ENCODE measurements at regions not wholly inside any gene's neighbourhood (a gene's known extent, or its start where the extent isn't known, plus 50 kb on each side); places are given as distances from the start of the nearest gene placed in this dataset.
A peak's percentile ranks its signal among the peaks of the same experiment; 100 is the strongest.

DNA sequence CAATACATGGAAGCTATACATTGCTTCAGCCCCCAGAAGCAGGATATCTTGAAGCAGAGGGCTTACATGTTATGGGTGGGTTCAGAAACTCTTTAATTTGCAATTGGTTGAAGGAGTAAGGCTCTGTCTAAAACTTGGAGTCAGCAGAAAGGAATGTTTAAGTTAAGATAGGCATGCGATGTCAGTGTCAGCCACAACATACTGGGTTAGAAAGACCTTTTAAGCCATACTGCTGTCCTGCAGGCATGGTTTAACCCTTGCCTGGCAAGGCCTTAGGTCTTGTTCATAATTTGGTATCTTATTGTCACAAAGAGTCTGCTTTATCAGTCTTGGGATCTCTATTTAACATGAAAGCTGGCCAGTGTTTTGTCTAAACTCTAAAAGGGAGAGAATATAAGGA, 1619.6 kb upstream of the WWC1 start:
- Histone ChIP-seq H3K4me1 (ENCODE audit: control insufficient read depth, insufficient read depth, low read length, poor library complexity, severe bottlenecking) (no peaks in the 10 kb centered on the region), H3K27me3 (ENCODE audit: control insufficient read depth, insufficient read depth, low read length) (no peaks in the 10 kb centered on the region), H3K36me3 (ENCODE audit: control insufficient read depth, insufficient read depth, low read length) (no peaks in the 10 kb centered on the region), H3K4me3 (ENCODE audit: low read depth, low read length) (no peak overlapping the region), H3K9me3 (ENCODE audit: control insufficient read depth in 2 of 2, low read length in 2 of 2) (peaks cover 8 to 12% of the 10 kb centered on the region in 2 experiments), H3K27ac (ENCODE audit: insufficient read depth, low read length, poor library complexity, severe bottlenecking) (no peak overlapping the region)
- Mint-ChIP-seq H3K4me3 (no peak overlapping the region), H3K4me1 (no peaks in the 10 kb centered on the region), H3K36me3 (no peaks in the 10 kb centered on the region), H3K27ac (no peak overlapping the region), H3K27me3 (no peaks in the 10 kb centered on the region), H3K9me3 (peaks cover 3 to 42% (median 7%) of the 10 kb centered on the region in 7 donors)
- DNase-seq (no peak), ATAC-seq (ENCODE audit: low read depth in 2 of 2) (no peak)

DNA sequence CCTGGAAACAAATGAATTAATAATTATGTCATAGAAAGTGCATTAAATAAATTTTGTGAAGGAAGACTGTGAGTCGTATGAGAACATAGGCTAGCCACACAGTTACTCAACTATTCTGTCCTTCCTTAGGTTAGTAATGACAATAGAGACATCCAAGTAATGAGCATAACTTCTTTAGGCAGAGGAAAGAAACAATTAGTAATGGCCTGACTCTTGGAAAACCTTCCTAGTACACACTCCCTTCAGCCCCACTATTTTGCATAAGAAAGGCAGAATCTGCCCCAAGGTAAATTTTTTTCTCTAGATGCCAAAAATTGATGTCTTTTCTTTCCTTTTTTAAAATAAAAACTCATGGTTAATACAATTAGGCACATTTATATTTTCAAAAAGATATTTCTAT, 1619.0 kb upstream of the WWC1 start:
- Mint-ChIP-seq H3K36me3 (no peaks in the 10 kb centered on the region), H3K4me3 (no peak overlapping the region), H3K9me3 (peaks cover 3 to 45% (median 7%) of the 10 kb centered on the region in 7 donors), H3K27ac (no peak overlapping the region), H3K27me3 (no peaks in the 10 kb centered on the region), H3K4me1 (no peaks in the 10 kb centered on the region)
- no peak overlapping the region for H3K27ac ChIP-seq (ENCODE audit: insufficient read depth, low read length, poor library complexity, severe bottlenecking)
- H3K27me3 ChIP-seq (ENCODE audit: control insufficient read depth, insufficient read depth, low read length), result no peaks in the 10 kb centered on the region
- no peak overlapping the region for H3K4me3 ChIP-seq (ENCODE audit: low read depth, low read length)
- no peak for ATAC-seq (ENCODE audit: low read depth in 2 of 2)
- H3K36me3 ChIP-seq (ENCODE audit: control insufficient read depth, insufficient read depth, low read length), result no peaks in the 10 kb centered on the region
- H3K4me1 ChIP-seq (ENCODE audit: control insufficient read depth, insufficient read depth, low read length, poor library complexity, severe bottlenecking), result no peaks in the 10 kb centered on the region
- H3K9me3 ChIP-seq (ENCODE audit: control insufficient read depth in 2 of 2, low read length in 2 of 2), result peaks cover 8 to 12% of the 10 kb centered on the region in 2 experiments
- no peak for DNase-seq

DNA sequence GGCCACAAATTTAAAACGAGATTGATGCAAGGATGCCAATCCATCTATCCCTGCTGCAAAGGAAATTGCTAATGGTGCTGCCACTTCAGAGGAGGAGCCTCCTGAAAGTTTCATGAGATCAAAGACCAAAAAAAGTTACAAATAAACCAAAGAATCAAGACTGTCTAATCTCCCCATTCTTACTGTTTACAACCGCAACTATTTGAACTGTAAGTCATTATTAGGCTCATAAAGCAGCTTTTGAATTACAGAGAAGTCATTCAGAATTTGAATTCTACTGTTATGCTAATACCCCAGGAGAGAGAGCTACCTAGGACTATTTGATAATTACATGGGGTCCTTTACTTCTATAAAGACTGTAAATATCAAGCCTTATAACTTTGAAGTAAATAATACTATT, 1613.6 kb upstream of the WWC1 start:
- Mint-ChIP-seq H3K36me3 (no peaks in the 10 kb centered on the region), H3K4me3 (no peak overlapping the region), H3K27me3 (no peaks in the 10 kb centered on the region), H3K9me3 (peaks cover 4 to 36% (median 8%) of the 10 kb centered on the region in 7 donors), H3K4me1 (no peaks in the 10 kb centered on the region), H3K27ac (no peak overlapping the region)
- Histone ChIP-seq H3K27me3 (ENCODE audit: control insufficient read depth, insufficient read depth, low read length) (no peaks in the 10 kb centered on the region), H3K9me3 (ENCODE audit: control insufficient read depth in 2 of 2, low read length in 2 of 2) (peaks cover 4% of the 10 kb centered on the region in 2 experiments), H3K4me3 (ENCODE audit: low read depth, low read length) (no peak overlapping the region), H3K27ac (ENCODE audit: insufficient read depth, low read length, poor library complexity, severe bottlenecking) (no peak overlapping the region), H3K36me3 (ENCODE audit: control insufficient read depth, insufficient read depth, low read length) (no peaks in the 10 kb centered on the region), H3K4me1 (ENCODE audit: control insufficient read depth, insufficient read depth, low read length, poor library complexity, severe bottlenecking) (no peaks in the 10 kb centered on the region)
- DNase-seq (no peak), ATAC-seq (ENCODE audit: low read depth in 2 of 2) (no peak)

DNA sequence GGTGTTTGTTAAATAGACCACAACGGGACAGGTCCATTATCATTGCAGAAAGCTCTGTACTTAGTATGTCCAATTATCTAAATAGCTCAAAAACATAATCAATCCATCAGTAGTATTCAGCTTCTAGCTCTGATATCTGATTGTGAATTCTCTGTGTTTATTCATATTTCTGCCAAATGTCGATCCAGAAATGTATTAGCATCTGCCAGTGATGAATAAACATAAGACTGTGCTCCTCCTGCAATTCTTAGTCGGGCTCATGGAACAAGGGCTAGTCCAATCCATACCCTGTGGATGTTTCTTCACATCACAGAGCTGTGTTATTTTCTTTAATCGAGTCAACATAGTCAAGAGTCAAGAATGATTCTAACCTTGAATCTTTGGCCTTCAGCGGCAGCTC, 1612.1 kb upstream of the WWC1 start:
- Histone ChIP-seq H3K36me3 (ENCODE audit: control insufficient read depth, insufficient read depth, low read length) (no peaks in the 10 kb centered on the region), H3K4me1 (ENCODE audit: control insufficient read depth, insufficient read depth, low read length, poor library complexity, severe bottlenecking) (no peaks in the 10 kb centered on the region), H3K27me3 (ENCODE audit: control insufficient read depth, insufficient read depth, low read length) (no peaks in the 10 kb centered on the region), H3K27ac (ENCODE audit: insufficient read depth, low read length, poor library complexity, severe bottlenecking) (no peak overlapping the region), H3K9me3 (ENCODE audit: control insufficient read depth in 2 of 2, low read length in 2 of 2) (peaks cover 4 to 6% of the 10 kb centered on the region in 2 experiments), H3K4me3 (ENCODE audit: low read depth, low read length) (no peak overlapping the region)
- ATAC-seq (ENCODE audit: low read depth in 2 of 2), result no peak
- no peak overlapping the region for H3K27ac Mint-ChIP-seq
- no peaks in the 10 kb centered on the region for H3K4me1 Mint-ChIP-seq
- H3K9me3 Mint-ChIP-seq, result peaks cover 1 to 33% (median 7%) of the 10 kb centered on the region in 7 donors
- no peak overlapping the region for H3K4me3 Mint-ChIP-seq
- no peaks in the 10 kb centered on the region for H3K36me3 Mint-ChIP-seq
- DNase-seq, result no peak
- no peaks in the 10 kb centered on the region for H3K27me3 Mint-ChIP-seq

- Histone ChIP-seq H3K9me3 (ENCODE audit: control insufficient read depth in 2 of 2, low read length in 2 of 2) (no peaks in the 10 kb centered on the region), H3K27me3 (ENCODE audit: control insufficient read depth, insufficient read depth, low read length) (no peaks in the 10 kb centered on the region), H3K4me1 (ENCODE audit: control insufficient read depth, insufficient read depth, low read length, poor library complexity, severe bottlenecking) (no peaks in the 10 kb centered on the region), H3K27ac (ENCODE audit: insufficient read depth, low read length, poor library complexity, severe bottlenecking) (no peak overlapping the region), H3K36me3 (ENCODE audit: control insufficient read depth, insufficient read depth, low read length) (no peaks in the 10 kb centered on the region), H3K4me3 (ENCODE audit: low read depth, low read length) (no peak overlapping the region)
- DNase-seq (no peak), ATAC-seq (ENCODE audit: low read depth in 2 of 2) (no peak)
- H3K4me1 Mint-ChIP-seq, result no peaks in the 10 kb centered on the region
- H3K4me3 Mint-ChIP-seq, result no peak overlapping the region
- no peaks in the 10 kb centered on the region for H3K27me3 Mint-ChIP-seq
- H3K36me3 Mint-ChIP-seq, result no peaks in the 10 kb centered on the region
- H3K27ac Mint-ChIP-seq, result no peak overlapping the region
- H3K9me3 Mint-ChIP-seq, result peaks cover 0 to 13% (median 7%) of the 10 kb centered on the region in 7 donors
Observed at GRCh38 chr5:166695326-166695725, 1596.1 kb upstream of the WWC1 start.

DNA sequence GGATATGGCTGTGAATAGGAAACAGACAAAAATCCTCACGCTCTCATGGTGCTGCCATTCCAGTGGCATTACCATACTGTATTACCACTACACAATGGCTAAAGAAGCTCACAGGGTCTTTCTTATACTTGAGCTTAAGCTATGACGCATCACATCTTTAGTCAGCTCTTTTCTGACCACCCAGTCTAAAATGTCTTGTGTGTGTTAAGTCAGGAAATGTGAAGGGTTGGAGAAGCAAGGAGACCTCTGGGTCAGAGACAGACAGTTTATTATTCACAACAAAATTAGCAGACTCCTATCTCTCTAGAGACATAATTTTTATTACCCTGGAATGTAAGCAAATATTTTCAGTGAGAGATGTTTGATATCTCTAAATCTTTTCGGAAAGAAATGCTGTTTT, 1583.2 kb upstream of the WWC1 start:
- H3K36me3 Mint-ChIP-seq, result no peaks in the 10 kb centered on the region
- peaks cover 0 to 6% of the 10 kb centered on the region in 2 experiments for H3K9me3 ChIP-seq (ENCODE audit: control insufficient read depth in 2 of 2, low read length in 2 of 2)
- H3K4me1 Mint-ChIP-seq, result no peaks in the 10 kb centered on the region
- no peaks in the 10 kb centered on the region for H3K27me3 Mint-ChIP-seq
- H3K4me1 ChIP-seq (ENCODE audit: control insufficient read depth, insufficient read depth, low read length, poor library complexity, severe bottlenecking), result no peaks in the 10 kb centered on the region
- H3K27ac Mint-ChIP-seq, result peak overlapping the region in 1 of 3 donors; percentile 7
- ATAC-seq (ENCODE audit: low read depth in 2 of 2) (no peak), DNase-seq (no peak)
- peaks cover 1 to 23% (median 8%) of the 10 kb centered on the region in 7 donors for H3K9me3 Mint-ChIP-seq
- H3K27me3 ChIP-seq (ENCODE audit: control insufficient read depth, insufficient read depth, low read length), result no peaks in the 10 kb centered on the region
- H3K4me3 ChIP-seq (ENCODE audit: low read depth, low read length), result no peak overlapping the region
- no peaks in the 10 kb centered on the region for H3K36me3 ChIP-seq (ENCODE audit: control insufficient read depth, insufficient read depth, low read length)
- no peak overlapping the region for H3K4me3 Mint-ChIP-seq
- no peak overlapping the region for H3K27ac ChIP-seq (ENCODE audit: insufficient read depth, low read length, poor library complexity, severe bottlenecking)

DNA sequence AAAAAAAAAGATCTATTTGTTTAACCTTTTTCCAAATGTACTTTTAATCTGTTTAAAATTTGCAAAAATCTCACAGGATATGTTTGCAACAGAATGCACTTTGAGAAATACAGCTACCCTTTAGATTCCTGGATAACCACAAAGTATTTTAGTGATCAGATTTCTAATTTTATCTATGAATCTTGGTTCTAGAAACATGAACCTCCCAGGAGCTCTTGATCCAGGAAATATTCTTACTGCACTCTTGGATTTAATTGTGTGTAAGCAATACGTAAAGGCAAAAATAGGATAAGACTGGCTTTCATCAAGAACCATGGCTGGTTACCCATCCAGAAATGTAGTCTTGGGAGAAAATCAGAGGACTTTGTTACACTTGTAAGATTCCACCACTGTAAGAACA, 1581.8 kb upstream of the WWC1 start:
- Histone ChIP-seq H3K36me3 (ENCODE audit: control insufficient read depth, insufficient read depth, low read length) (no peaks in the 10 kb centered on the region), H3K9me3 (ENCODE audit: control insufficient read depth in 2 of 2, low read length in 2 of 2) (peaks cover 3 to 11% of the 10 kb centered on the region in 2 experiments), H3K27ac (ENCODE audit: insufficient read depth, low read length, poor library complexity, severe bottlenecking) (no peak overlapping the region), H3K4me1 (ENCODE audit: control insufficient read depth, insufficient read depth, low read length, poor library complexity, severe bottlenecking) (no peaks in the 10 kb centered on the region), H3K4me3 (ENCODE audit: low read depth, low read length) (no peak overlapping the region), H3K27me3 (ENCODE audit: control insufficient read depth, insufficient read depth, low read length) (no peaks in the 10 kb centered on the region)
- ATAC-seq (ENCODE audit: low read depth in 2 of 2) (no peak), DNase-seq (no peak)
- Mint-ChIP-seq H3K27ac (no peak overlapping the region), H3K27me3 (no peaks in the 10 kb centered on the region), H3K4me1 (no peaks in the 10 kb centered on the region), H3K36me3 (no peaks in the 10 kb centered on the region), H3K9me3 (peaks cover 2 to 19% (median 7%) of the 10 kb centered on the region in 7 donors), H3K4me3 (no peak overlapping the region)

DNA sequence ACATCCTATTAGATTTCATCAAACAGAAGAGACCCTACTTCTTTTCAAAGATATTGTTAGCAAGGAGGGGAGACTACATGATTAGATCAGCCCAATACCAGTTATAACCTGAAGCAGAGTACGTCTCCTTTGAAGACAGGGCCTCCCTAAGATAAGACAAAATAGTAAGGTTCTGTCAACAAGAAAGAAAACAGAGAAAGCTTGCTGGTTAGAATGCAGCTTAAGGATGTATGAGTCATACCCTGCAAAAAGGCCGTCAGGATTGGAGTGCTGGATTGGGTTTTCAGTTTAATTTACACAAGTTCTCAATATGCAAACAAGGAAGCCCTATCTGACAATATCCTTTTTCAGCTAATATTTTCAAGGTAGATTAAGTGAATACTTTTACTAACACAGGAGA, 1581.2 kb upstream of the WWC1 start:
- no peak for DNase-seq
- no peak overlapping the region for H3K27ac ChIP-seq (ENCODE audit: insufficient read depth, low read length, poor library complexity, severe bottlenecking)
- Mint-ChIP-seq H3K36me3 (no peaks in the 10 kb centered on the region), H3K4me3 (no peak overlapping the region), H3K9me3 (peaks cover 2 to 19% (median 6%) of the 10 kb centered on the region in 7 donors), H3K27me3 (no peaks in the 10 kb centered on the region), H3K4me1 (no peaks in the 10 kb centered on the region), H3K27ac (no peak overlapping the region)
- H3K36me3 ChIP-seq (ENCODE audit: control insufficient read depth, insufficient read depth, low read length), result no peaks in the 10 kb centered on the region
- no peak overlapping the region for H3K4me3 ChIP-seq (ENCODE audit: low read depth, low read length)
- no peak for ATAC-seq (ENCODE audit: low read depth in 2 of 2)
- no peaks in the 10 kb centered on the region for H3K27me3 ChIP-seq (ENCODE audit: control insufficient read depth, insufficient read depth, low read length)
- peaks cover 3 to 11% of the 10 kb centered on the region in 2 experiments for H3K9me3 ChIP-seq (ENCODE audit: control insufficient read depth in 2 of 2, low read length in 2 of 2)
- H3K4me1 ChIP-seq (ENCODE audit: control insufficient read depth, insufficient read depth, low read length, poor library complexity, severe bottlenecking), result no peaks in the 10 kb centered on the region
